ENCODE measurements at regions not wholly inside any gene's neighbourhood (a gene's known extent, or its start where the extent isn't known, plus 50 kb on each side); places are given as distances from the start of the nearest gene placed in this dataset.

DNA sequence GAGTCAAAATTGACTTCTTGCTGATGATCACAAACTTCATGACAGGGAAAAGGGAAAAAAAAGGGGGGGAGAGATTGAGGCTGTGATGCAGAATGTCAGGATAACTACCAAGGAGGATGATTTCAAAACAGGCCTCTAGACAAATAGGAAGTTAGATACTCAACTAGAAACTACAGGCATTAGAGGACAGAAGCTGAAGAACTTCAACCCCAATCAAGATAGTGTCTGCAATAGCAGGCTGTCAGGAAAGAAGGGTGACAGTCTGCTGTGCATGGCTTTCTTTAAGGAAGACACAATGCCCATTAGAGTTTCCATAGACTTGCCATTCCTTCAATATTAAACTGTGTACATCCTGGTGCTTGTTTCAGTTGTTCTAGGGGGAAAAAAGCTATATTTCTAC lies 257.2 kb downstream of the TTLL7 start (continued):
- TF ChIP-seq, protein P1, sequence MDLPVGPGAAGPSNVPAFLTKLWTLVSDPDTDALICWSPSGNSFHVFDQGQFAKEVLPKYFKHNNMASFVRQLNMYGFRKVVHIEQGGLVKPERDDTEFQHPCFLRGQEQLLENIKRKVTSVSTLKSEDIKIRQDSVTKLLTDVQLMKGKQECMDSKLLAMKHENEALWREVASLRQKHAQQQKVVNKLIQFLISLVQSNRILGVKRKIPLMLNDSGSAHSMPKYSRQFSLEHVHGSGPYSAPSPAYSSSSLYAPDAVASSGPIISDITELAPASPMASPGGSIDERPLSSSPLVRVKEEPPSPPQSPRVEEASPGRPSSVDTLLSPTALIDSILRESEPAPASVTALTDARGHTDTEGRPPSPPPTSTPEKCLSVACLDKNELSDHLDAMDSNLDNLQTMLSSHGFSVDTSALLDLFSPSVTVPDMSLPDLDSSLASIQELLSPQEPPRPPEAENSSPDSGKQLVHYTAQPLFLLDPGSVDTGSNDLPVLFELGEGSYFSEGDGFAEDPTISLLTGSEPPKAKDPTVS (IDR thresholded peaks at IDR 0.05; ENCODE audit: low read depth, low read length), result no peak
- TF ChIP-seq, protein P2, sequence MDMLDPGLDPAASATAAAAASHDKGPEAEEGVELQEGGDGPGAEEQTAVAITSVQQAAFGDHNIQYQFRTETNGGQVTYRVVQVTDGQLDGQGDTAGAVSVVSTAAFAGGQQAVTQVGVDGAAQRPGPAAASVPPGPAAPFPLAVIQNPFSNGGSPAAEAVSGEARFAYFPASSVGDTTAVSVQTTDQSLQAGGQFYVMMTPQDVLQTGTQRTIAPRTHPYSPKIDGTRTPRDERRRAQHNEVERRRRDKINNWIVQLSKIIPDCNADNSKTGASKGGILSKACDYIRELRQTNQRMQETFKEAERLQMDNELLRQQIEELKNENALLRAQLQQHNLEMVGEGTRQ (IDR thresholded peaks at IDR 0.05; ENCODE audit: borderline replicate concordance, low read depth, low read length), result no peak
- TF ChIP-seq BCL11A (IDR thresholded peaks at IDR 0.05; ENCODE audit: low read depth, low read length) (no peak), TCF3 (IDR thresholded peaks at IDR 0.05; ENCODE audit: borderline replicate concordance, insufficient read depth, low read depth, low read length) (no peak), SIX5 (IDR thresholded peaks at IDR 0.05; ENCODE audit: low read depth, low read length, severe bottlenecking) (no peak), ZNF622 (IDR thresholded peaks at IDR 0.05) (no peak), RAD51 (IDR thresholded peaks at IDR 0.05) (no peak), NFYB (IDR thresholded peaks at IDR 0.05; ENCODE audit: insufficient read depth, low read depth, low read length) (no peak), ETV6 (conservative IDR thresholded peaks at IDR 0.05 in 1 of 2, IDR thresholded peaks at IDR 0.05 in 1 of 2; ENCODE audit: borderline replicate concordance in 1 of 2, low read depth in 1 of 2) (no peak)
- TF ChIP-seq, protein P3, sequence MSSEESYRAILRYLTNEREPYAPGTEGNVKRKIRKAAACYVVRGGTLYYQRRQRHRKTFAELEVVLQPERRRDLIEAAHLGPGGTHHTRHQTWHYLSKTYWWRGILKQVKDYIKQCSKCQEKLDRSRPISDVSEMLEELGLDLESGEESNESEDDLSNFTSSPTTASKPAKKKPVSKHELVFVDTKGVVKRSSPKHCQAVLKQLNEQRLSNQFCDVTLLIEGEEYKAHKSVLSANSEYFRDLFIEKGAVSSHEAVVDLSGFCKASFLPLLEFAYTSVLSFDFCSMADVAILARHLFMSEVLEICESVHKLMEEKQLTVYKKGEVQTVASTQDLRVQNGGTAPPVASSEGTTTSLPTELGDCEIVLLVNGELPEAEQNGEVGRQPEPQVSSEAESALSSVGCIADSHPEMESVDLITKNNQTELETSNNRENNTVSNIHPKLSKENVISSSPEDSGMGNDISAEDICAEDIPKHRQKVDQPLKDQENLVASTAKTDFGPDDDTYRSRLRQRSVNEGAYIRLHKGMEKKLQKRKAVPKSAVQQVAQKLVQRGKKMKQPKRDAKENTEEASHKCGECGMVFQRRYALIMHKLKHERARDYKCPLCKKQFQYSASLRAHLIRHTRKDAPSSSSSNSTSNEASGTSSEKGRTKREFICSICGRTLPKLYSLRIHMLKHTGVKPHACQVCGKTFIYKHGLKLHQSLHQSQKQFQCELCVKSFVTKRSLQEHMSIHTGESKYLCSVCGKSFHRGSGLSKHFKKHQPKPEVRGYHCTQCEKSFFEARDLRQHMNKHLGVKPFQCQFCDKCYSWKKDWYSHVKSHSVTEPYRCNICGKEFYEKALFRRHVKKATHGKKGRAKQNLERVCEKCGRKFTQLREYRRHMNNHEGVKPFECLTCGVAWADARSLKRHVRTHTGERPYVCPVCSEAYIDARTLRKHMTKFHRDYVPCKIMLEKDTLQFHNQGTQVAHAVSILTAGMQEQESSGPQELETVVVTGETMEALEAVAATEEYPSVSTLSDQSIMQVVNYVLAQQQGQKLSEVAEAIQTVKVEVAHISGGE (CRISPR knock-in tag; IDR thresholded peaks at IDR 0.05), result no peak
